ENCODE measurements at regions not wholly inside any gene's neighbourhood (a gene's known extent, or its start where the extent isn't known, plus 50 kb on each side); places are given as distances from the start of the nearest gene placed in this dataset.
"Not testable (repeated sequence)": the region's sequence is repeated elsewhere in the genome, so short reads cannot be mapped to it uniquely, and the experiment has no call there.

DNA sequence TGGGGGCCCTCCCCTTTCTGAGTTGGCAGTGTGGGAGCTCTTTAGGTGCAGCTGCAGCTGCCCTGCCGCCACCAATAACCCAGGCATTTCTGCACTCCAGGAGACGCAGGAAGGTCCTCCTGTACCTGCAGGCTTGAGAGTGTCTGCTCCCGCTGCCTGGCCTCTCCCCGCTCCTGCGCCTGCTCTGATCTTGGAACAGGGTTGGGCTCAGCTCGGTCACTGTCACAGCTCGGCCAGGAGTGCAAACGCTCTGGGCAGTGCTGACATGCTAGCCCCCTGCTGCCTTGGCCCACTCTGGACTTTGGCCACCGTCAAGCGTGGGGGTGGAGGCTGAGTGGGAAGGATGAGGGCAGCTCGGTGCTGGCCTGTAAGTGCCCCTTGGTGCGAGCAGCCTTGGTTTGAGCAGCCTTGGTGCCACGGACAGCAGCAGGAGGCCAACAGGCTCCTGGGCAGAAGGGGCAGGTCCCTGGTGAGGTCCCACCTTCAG lies 738.1 kb upstream of the GJE1 start:
- DNase-seq (ENCODE audit: low read depth in 6 of 9, low spot score in 9 of 9): no peak
- H3K36me3 ChIP-seq (ENCODE audit: control insufficient read depth in 2 of 2, insufficient read depth in 2 of 2, low read length in 1 of 2): no peaks in the 10 kb centered on the region
- WGBS: 97% methylated on average over 13 of the region's 13 CpGs
- H3K9me3 ChIP-seq (ENCODE audit: control insufficient read depth in 2 of 2, insufficient read depth in 1 of 2, low read length in 1 of 2): peaks cover 0 to 3% of the 10 kb centered on the region in 2 donors
- no peaks in the 10 kb centered on the region for H3K4me1 ChIP-seq (ENCODE audit: control insufficient read depth in 2 of 2, insufficient read depth in 2 of 2, low read length in 2 of 2)
- H3K27me3 ChIP-seq (ENCODE audit: control insufficient read depth in 2 of 2, insufficient read depth in 1 of 2, low read length in 1 of 2): no peaks in the 10 kb centered on the region
- H3K27ac ChIP-seq (ENCODE audit: low read depth in 1 of 2, low read length in 1 of 2): no peak overlapping the region
- H3K4me3 ChIP-seq (ENCODE audit: low read length in 2 of 2): no peak overlapping the region

- H3K27ac ChIP-seq (ENCODE audit: low read depth in 1 of 2, low read length in 1 of 2): no peak overlapping the region
- 95% methylated on average over 8 of the region's 8 CpGs for WGBS
- H3K36me3 ChIP-seq (ENCODE audit: control insufficient read depth in 2 of 2, insufficient read depth in 2 of 2, low read length in 1 of 2): no peaks in the 10 kb centered on the region
- no peak for DNase-seq (ENCODE audit: low read depth in 6 of 9, low spot score in 9 of 9)
- H3K4me1 ChIP-seq (ENCODE audit: control insufficient read depth in 2 of 2, insufficient read depth in 2 of 2, low read length in 2 of 2): no peaks in the 10 kb centered on the region
- H3K4me3 ChIP-seq (ENCODE audit: low read length in 2 of 2): no peak overlapping the region
- peaks cover 0 to 3% of the 10 kb centered on the region in 2 donors for H3K9me3 ChIP-seq (ENCODE audit: control insufficient read depth in 2 of 2, insufficient read depth in 1 of 2, low read length in 1 of 2)
- H3K27me3 ChIP-seq (ENCODE audit: control insufficient read depth in 2 of 2, insufficient read depth in 1 of 2, low read length in 1 of 2): no peaks in the 10 kb centered on the region
Measured at GRCh38 chr6:141394125-141394536, 738.6 kb upstream of the GJE1 start.

DNA sequence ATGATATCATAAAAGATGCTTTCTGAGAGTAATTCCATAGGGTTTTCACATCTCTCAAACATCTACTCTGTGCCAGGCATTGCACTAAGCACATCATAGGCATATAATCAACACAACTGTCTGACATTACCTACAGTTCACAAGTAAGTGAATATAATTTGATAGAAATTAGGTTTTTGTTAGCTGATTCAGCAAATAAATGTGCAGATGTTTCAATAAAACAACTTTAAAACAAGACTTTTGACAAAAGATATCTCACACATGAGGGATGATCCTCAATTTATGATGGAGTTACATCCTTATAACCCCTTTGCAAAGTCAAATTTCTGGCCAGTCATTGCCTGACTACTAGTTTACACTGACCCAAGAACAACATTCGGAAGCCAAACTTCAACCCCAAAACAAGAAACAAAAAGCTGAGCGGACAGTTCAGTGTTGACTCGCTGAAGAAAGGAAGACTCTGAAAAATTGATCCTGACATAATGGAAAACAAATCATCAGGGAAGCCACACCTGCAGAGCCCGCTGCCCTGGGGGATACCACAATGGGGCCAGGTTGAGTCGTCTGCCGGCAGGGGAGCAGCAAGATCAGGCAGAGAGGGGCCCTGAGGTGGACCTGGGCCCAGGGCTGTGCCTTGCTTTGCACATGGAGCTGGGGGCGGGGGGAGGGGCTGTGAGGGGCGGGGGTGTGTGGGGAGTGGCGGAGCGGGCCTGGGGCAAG lies 739.2 kb upstream of the GJE1 start:
- peaks cover 0 to 3% of the 10 kb centered on the region in 2 donors for H3K9me3 ChIP-seq (ENCODE audit: control insufficient read depth in 2 of 2, insufficient read depth in 1 of 2, low read length in 1 of 2)
- no peak for DNase-seq (ENCODE audit: low read depth in 6 of 9, low spot score in 9 of 9)
- no peaks in the 10 kb centered on the region for H3K4me1 ChIP-seq (ENCODE audit: control insufficient read depth in 2 of 2, insufficient read depth in 2 of 2, low read length in 2 of 2)
- H3K4me3 ChIP-seq (ENCODE audit: low read length in 2 of 2): no peak overlapping the region
- H3K27me3 ChIP-seq (ENCODE audit: control insufficient read depth in 2 of 2, insufficient read depth in 1 of 2, low read length in 1 of 2): no peaks in the 10 kb centered on the region
- 96% methylated on average over 10 of the region's 10 CpGs for WGBS
- H3K27ac ChIP-seq (ENCODE audit: low read depth in 1 of 2, low read length in 1 of 2): no peak overlapping the region
- H3K36me3 ChIP-seq (ENCODE audit: control insufficient read depth in 2 of 2, insufficient read depth in 2 of 2, low read length in 1 of 2): no peaks in the 10 kb centered on the region

GRCh38 chr6:141391135-141391534 lies 741.6 kb upstream of the GJE1 start:
- not testable (repeated sequence) for DNase-seq (ENCODE audit: low read depth in 6 of 9, low spot score in 9 of 9); H3K4me3 ChIP-seq (ENCODE audit: low read length in 2 of 2); H3K36me3 ChIP-seq (ENCODE audit: control insufficient read depth in 2 of 2, insufficient read depth in 2 of 2, low read length in 1 of 2); H3K27me3 ChIP-seq (ENCODE audit: control insufficient read depth in 2 of 2, insufficient read depth in 1 of 2, low read length in 1 of 2); H3K4me1 ChIP-seq (ENCODE audit: control insufficient read depth in 2 of 2, insufficient read depth in 2 of 2, low read length in 2 of 2); H3K9me3 ChIP-seq (ENCODE audit: control insufficient read depth in 2 of 2, insufficient read depth in 1 of 2, low read length in 1 of 2); H3K27ac ChIP-seq (ENCODE audit: low read depth in 1 of 2, low read length in 1 of 2)
- WGBS: 88% methylated on average over 2 of the region's 2 CpGs

GRCh38 chr6:141388666-141389065 lies 744.1 kb upstream of the GJE1 start:
- no peak overlapping the region for H3K4me3 ChIP-seq (ENCODE audit: low read length in 2 of 2)
- no peaks in the 10 kb centered on the region for H3K27me3 ChIP-seq (ENCODE audit: control insufficient read depth in 2 of 2, insufficient read depth in 1 of 2, low read length in 1 of 2)
- H3K36me3 ChIP-seq (ENCODE audit: control insufficient read depth in 2 of 2, insufficient read depth in 2 of 2, low read length in 1 of 2): no peaks in the 10 kb centered on the region
- H3K27ac ChIP-seq (ENCODE audit: low read depth in 1 of 2, low read length in 1 of 2): no peak overlapping the region
- H3K9me3 ChIP-seq (ENCODE audit: control insufficient read depth in 2 of 2, insufficient read depth in 1 of 2, low read length in 1 of 2): no peaks in the 10 kb centered on the region
- no peak for DNase-seq (ENCODE audit: low read depth in 6 of 9, low spot score in 9 of 9)
- no peaks in the 10 kb centered on the region for H3K4me1 ChIP-seq (ENCODE audit: control insufficient read depth in 2 of 2, insufficient read depth in 2 of 2, low read length in 2 of 2)
- 96% methylated on average over 3 of the region's 3 CpGs for WGBS

GRCh38 chr6:141370438-141370837 lies 762.3 kb upstream of the GJE1 start:
- Histone ChIP-seq H3K4me1 (ENCODE audit: control insufficient read depth in 2 of 2, insufficient read depth in 2 of 2, low read length in 2 of 2) (no peaks in the 10 kb centered on the region), H3K27me3 (ENCODE audit: control insufficient read depth in 2 of 2, insufficient read depth in 1 of 2, low read length in 1 of 2) (no peaks in the 10 kb centered on the region), H3K27ac (ENCODE audit: low read depth in 1 of 2, low read length in 1 of 2) (no peak overlapping the region), H3K4me3 (ENCODE audit: low read length in 2 of 2) (no peak overlapping the region), H3K36me3 (ENCODE audit: control insufficient read depth in 2 of 2, insufficient read depth in 2 of 2, low read length in 1 of 2) (no peaks in the 10 kb centered on the region), H3K9me3 (ENCODE audit: control insufficient read depth in 2 of 2, insufficient read depth in 1 of 2, low read length in 1 of 2) (no peaks in the 10 kb centered on the region)
- 96% methylated on average over 2 of the region's 2 CpGs for WGBS
- DNase-seq (ENCODE audit: low read depth in 6 of 9, low spot score in 9 of 9): no peak

DNA sequence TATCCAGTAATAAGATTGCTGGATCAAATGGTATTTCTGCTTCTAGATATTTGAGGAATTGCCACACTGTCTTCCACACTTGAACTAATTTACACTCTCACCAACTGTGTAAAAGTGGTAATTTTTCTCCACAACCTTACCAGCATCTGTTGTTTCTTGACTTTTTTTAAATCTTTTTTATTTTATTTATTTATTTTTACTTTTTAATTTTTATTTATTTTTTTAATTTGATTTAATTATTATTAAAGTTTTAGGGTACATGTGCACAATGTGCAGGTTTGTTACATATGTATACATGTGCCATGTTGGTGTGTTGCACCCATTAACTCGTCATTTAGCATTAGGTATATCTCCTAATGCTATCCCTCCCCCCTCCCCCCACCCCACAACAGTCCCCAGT lies 765.9 kb upstream of the GJE1 start:
- H3K9me3 ChIP-seq (ENCODE audit: control insufficient read depth in 2 of 2, insufficient read depth in 1 of 2, low read length in 1 of 2); H3K36me3 ChIP-seq (ENCODE audit: control insufficient read depth in 2 of 2, insufficient read depth in 2 of 2, low read length in 1 of 2); DNase-seq (ENCODE audit: low read depth in 6 of 9, low spot score in 9 of 9); H3K27ac ChIP-seq (ENCODE audit: low read depth in 1 of 2, low read length in 1 of 2); H3K4me3 ChIP-seq (ENCODE audit: low read length in 2 of 2); H3K27me3 ChIP-seq (ENCODE audit: control insufficient read depth in 2 of 2, insufficient read depth in 1 of 2, low read length in 1 of 2); H3K4me1 ChIP-seq (ENCODE audit: control insufficient read depth in 2 of 2, insufficient read depth in 2 of 2, low read length in 2 of 2): not testable (repeated sequence)
- WGBS: 100% methylated on average over 1 of the region's 1 CpG

GRCh38 chr6:141364694-141365093 lies 768.0 kb upstream of the GJE1 start:
- 97% methylated on average over 3 of the region's 3 CpGs for WGBS
- no peaks in the 10 kb centered on the region for H3K9me3 ChIP-seq (ENCODE audit: control insufficient read depth in 2 of 2, insufficient read depth in 1 of 2, low read length in 1 of 2)
- no peak overlapping the region for H3K27ac ChIP-seq (ENCODE audit: low read depth in 1 of 2, low read length in 1 of 2)
- no peak overlapping the region for H3K4me3 ChIP-seq (ENCODE audit: low read length in 2 of 2)
- DNase-seq (ENCODE audit: low read depth in 6 of 9, low spot score in 9 of 9): no peak
- H3K4me1 ChIP-seq (ENCODE audit: control insufficient read depth in 2 of 2, insufficient read depth in 2 of 2, low read length in 2 of 2): no peaks in the 10 kb centered on the region
- H3K36me3 ChIP-seq (ENCODE audit: control insufficient read depth in 2 of 2, insufficient read depth in 2 of 2, low read length in 1 of 2): no peaks in the 10 kb centered on the region
- H3K27me3 ChIP-seq (ENCODE audit: control insufficient read depth in 2 of 2, insufficient read depth in 1 of 2, low read length in 1 of 2): no peaks in the 10 kb centered on the region

DNA sequence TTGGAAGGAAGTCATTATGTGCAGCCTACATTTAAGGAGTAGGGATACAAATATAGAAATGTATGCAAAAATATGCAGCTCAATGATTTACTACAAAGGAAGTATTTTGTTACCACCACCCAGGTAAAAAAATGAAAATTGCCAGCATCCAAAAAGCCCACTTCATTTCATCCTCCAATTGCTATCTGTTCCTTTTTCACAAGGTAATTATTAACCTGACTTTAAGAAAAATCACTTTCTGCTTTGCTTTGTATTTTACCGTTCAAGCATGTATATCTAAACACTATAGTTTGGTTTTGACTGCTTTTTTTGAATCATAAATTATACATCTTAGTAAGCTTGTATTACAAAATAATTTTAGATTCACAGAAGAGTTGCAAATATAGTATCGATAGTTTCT lies 768.5 kb upstream of the GJE1 start:
- Histone ChIP-seq H3K4me1 (ENCODE audit: control insufficient read depth in 2 of 2, insufficient read depth in 2 of 2, low read length in 2 of 2) (no peaks in the 10 kb centered on the region), H3K9me3 (ENCODE audit: control insufficient read depth in 2 of 2, insufficient read depth in 1 of 2, low read length in 1 of 2) (no peaks in the 10 kb centered on the region), H3K4me3 (ENCODE audit: low read length in 2 of 2) (no peak overlapping the region), H3K27ac (ENCODE audit: low read depth in 1 of 2, low read length in 1 of 2) (no peak overlapping the region), H3K27me3 (ENCODE audit: control insufficient read depth in 2 of 2, insufficient read depth in 1 of 2, low read length in 1 of 2) (no peaks in the 10 kb centered on the region), H3K36me3 (ENCODE audit: control insufficient read depth in 2 of 2, insufficient read depth in 2 of 2, low read length in 1 of 2) (no peaks in the 10 kb centered on the region)
- 96% methylated on average over 2 of the region's 2 CpGs for WGBS
- no peak for DNase-seq (ENCODE audit: low read depth in 6 of 9, low spot score in 9 of 9)

All from thymus (tissue), 11 donors.